ENCODE measurements at regions not wholly inside any gene's neighbourhood (a gene's known extent, or its start where the extent isn't known, plus 50 kb on each side); places are given as distances from the start of the nearest gene placed in this dataset.
"Not testable (repeated sequence)": the region's sequence is repeated elsewhere in the genome, so short reads cannot be mapped to it uniquely, and the experiment has no call there.

GRCh38 chr2:4753721-4754120 lies 938.5 kb upstream of the SOX11 start:
- DNase-seq: no peak

GRCh38 chr2:4762951-4763376 lies 929.2 kb upstream of the SOX11 start:
- DNase-seq: no peak

GRCh38 chr2:4765787-4766530 lies 926.2 kb upstream of the SOX11 start:
- no peak for DNase-seq

- no peak for DNase-seq
Observed at GRCh38 chr2:4775668-4776067, 916.5 kb upstream of the SOX11 start.

- no peak for DNase-seq
Observed at GRCh38 chr2:4780679-4781078, 911.5 kb upstream of the SOX11 start.

- no peak for DNase-seq
Observed at GRCh38 chr2:4782647-4783046, 909.5 kb upstream of the SOX11 start.

- DNase-seq: no peak
Observed at GRCh38 chr2:4791488-4791887, 900.7 kb upstream of the SOX11 start.

- DNase-seq: no peak
Observed at GRCh38 chr2:4792126-4792525, 900.1 kb upstream of the SOX11 start.

- no peak for DNase-seq
Observed at GRCh38 chr2:4803396-4803795, 888.8 kb upstream of the SOX11 start.

GRCh38 chr2:4814137-4814536 lies 878.0 kb upstream of the SOX11 start:
- not testable (repeated sequence) for DNase-seq

GRCh38 chr2:4827836-4828235 lies 864.3 kb upstream of the SOX11 start:
- no peak for DNase-seq

GRCh38 chr2:4828682-4829374 lies 863.4 kb upstream of the SOX11 start:
- DNase-seq: no peak

- no peak for DNase-seq
Observed at GRCh38 chr2:4831751-4832150, 860.4 kb upstream of the SOX11 start.

GRCh38 chr2:4832642-4833041 lies 859.5 kb upstream of the SOX11 start:
- no peak for DNase-seq

- no peak for DNase-seq
Observed at GRCh38 chr2:4838626-4839025, 853.6 kb upstream of the SOX11 start.

- no peak for DNase-seq
Observed at GRCh38 chr2:4840791-4841190, 851.4 kb upstream of the SOX11 start.

- DNase-seq: no peak
Observed at GRCh38 chr2:4844881-4845280, 847.3 kb upstream of the SOX11 start.

GRCh38 chr2:4862031-4862430 lies 830.2 kb upstream of the SOX11 start:
- DNase-seq: no peak

- DNase-seq: no peak
Observed at GRCh38 chr2:4866198-4866597, 826.0 kb upstream of the SOX11 start.

GRCh38 chr2:4868466-4868865 lies 823.7 kb upstream of the SOX11 start:
- DNase-seq: no peak

GRCh38 chr2:4869154-4869553 lies 823.0 kb upstream of the SOX11 start:
- no peak for DNase-seq

- DNase-seq: no peak
Observed at GRCh38 chr2:4873364-4873763, 818.8 kb upstream of the SOX11 start.

- no peak for DNase-seq
Observed at GRCh38 chr2:4873876-4874593, 818.1 kb upstream of the SOX11 start.

- no peak for DNase-seq
Observed at GRCh38 chr2:4882421-4882820, 809.8 kb upstream of the SOX11 start.
